HS-5 (cell line): ENCODE measurements at regions not wholly inside any gene's neighbourhood (a gene's known extent, or its start where the extent isn't known, plus 50 kb on each side); places are given as distances from the start of the nearest gene placed in this dataset.

Experiments used
- DNase-seq: peaks from one replicate; pipeline ENCODE4 v3.0.0-alpha.2; 2012; ENCODE audit warnings: low read depth

- DNase-seq: no peak
These were observed 89.4 kb upstream of the MTPN start for GRCh38 chr7:136066304-136067143.

GRCh38 chr7:136064627-136065237 is 87.6 kb upstream of the MTPN start:
- no peak for DNase-seq

- no peak for DNase-seq
These were observed 86.9 kb upstream of the MTPN start for GRCh38 chr7:136064081-136064480.

GRCh38 chr7:136063326-136063666 is 86.1 kb upstream of the MTPN start:
- no peak for DNase-seq

- DNase-seq: no peak
These were observed 85.6 kb upstream of the MTPN start for GRCh38 chr7:136062625-136063325.

- no peak for DNase-seq
These were observed 84.3 kb upstream of the MTPN start for GRCh38 chr7:136061433-136061832.

- no peak for DNase-seq
These were observed 81.4 kb upstream of the MTPN start for GRCh38 chr7:136058546-136058945.

- DNase-seq: no peak
These were observed 80.3 kb upstream of the MTPN start for GRCh38 chr7:136057509-136057908.

GRCh38 chr7:136056651-136057231 is 79.6 kb upstream of the MTPN start:
- DNase-seq: no peak

- DNase-seq: no peak
These were observed 78.1 kb upstream of the MTPN start for GRCh38 chr7:136055266-136055665.

- no peak for DNase-seq
These were observed 76.7 kb upstream of the MTPN start for GRCh38 chr7:136053689-136054485.

GRCh38 chr7:136051203-136051928 is 74.2 kb upstream of the MTPN start:
- DNase-seq: no peak

- DNase-seq: no peak
These were observed 73.3 kb upstream of the MTPN start for GRCh38 chr7:136050462-136050847.

- DNase-seq: no peak
These were observed 72.8 kb upstream of the MTPN start for GRCh38 chr7:136049818-136050461.

GRCh38 chr7:136049117-136049516 is 72.0 kb upstream of the MTPN start:
- no peak for DNase-seq

GRCh38 chr7:136046548-136046947 is 69.4 kb upstream of the MTPN start:
- no peak for DNase-seq

- DNase-seq: no peak
These were observed 68.8 kb upstream of the MTPN start for GRCh38 chr7:136045992-136046391.

GRCh38 chr7:136045181-136045580 is 68.0 kb upstream of the MTPN start:
- DNase-seq: no peak

GRCh38 chr7:136039577-136040345 is 62.6 kb upstream of the MTPN start:
- no peak for DNase-seq

- DNase-seq: no peak
These were observed 59.2 kb upstream of the MTPN start for GRCh38 chr7:136036336-136036735.
